ENCODE measurements at regions not wholly inside any gene's neighbourhood (a gene's known extent, or its start where the extent isn't known, plus 50 kb on each side); places are given as distances from the start of the nearest gene placed in this dataset.
"Not testable (repeated sequence)": the region's sequence is repeated elsewhere in the genome, so short reads cannot be mapped to it uniquely, and the experiment has no call there.

GRCh38 chr16:5801396-5801795 lies 703.8 kb upstream of the EEF2KMT start:
- DNase-seq, result no peak

- DNase-seq, result no peak
Observed at GRCh38 chr16:5793556-5793955, 696.0 kb upstream of the EEF2KMT start.

- DNase-seq, result no peak
Observed at GRCh38 chr16:5791011-5791657, 693.5 kb upstream of the EEF2KMT start.

GRCh38 chr16:5790512-5790911 lies 692.9 kb upstream of the EEF2KMT start:
- no peak for DNase-seq

GRCh38 chr16:5789033-5789432 lies 691.4 kb upstream of the EEF2KMT start:
- DNase-seq, result no peak

- DNase-seq, result no peak
Observed at GRCh38 chr16:5781436-5781835, 683.8 kb upstream of the EEF2KMT start.

- no peak for DNase-seq
Observed at GRCh38 chr16:5776876-5777275, 679.3 kb upstream of the EEF2KMT start.

GRCh38 chr16:5775916-5776315 lies 678.3 kb upstream of the EEF2KMT start:
- no peak for DNase-seq

GRCh38 chr16:5770118-5770517 lies 672.5 kb upstream of the EEF2KMT start:
- DNase-seq, result no peak

GRCh38 chr16:5769513-5769912 lies 671.9 kb upstream of the EEF2KMT start:
- no peak for DNase-seq

GRCh38 chr16:5768445-5768844 lies 670.9 kb upstream of the EEF2KMT start:
- DNase-seq, result no peak

- no peak for DNase-seq
Observed at GRCh38 chr16:5763176-5763575, 665.6 kb upstream of the EEF2KMT start.

- no peak for DNase-seq
Observed at GRCh38 chr16:5762362-5762761, 664.8 kb upstream of the EEF2KMT start.

GRCh38 chr16:5761592-5761991 lies 664.0 kb upstream of the EEF2KMT start:
- no peak for DNase-seq

GRCh38 chr16:5758281-5758680 lies 660.7 kb upstream of the EEF2KMT start:
- DNase-seq, result no peak

- no peak for DNase-seq
Observed at GRCh38 chr16:5756969-5757368, 659.4 kb upstream of the EEF2KMT start.

- DNase-seq, result no peak
Observed at GRCh38 chr16:5753381-5753780, 655.8 kb upstream of the EEF2KMT start.

- DNase-seq, result no peak
Observed at GRCh38 chr16:5751216-5751615, 653.6 kb upstream of the EEF2KMT start.

GRCh38 chr16:5750439-5750838 lies 652.8 kb upstream of the EEF2KMT start:
- DNase-seq, result not testable (repeated sequence)

- peak; percentile 1 for DNase-seq
Observed at GRCh38 chr16:5738586-5738985, 641.0 kb upstream of the EEF2KMT start.

- DNase-seq, result no peak
Observed at GRCh38 chr16:5736209-5736930, 638.8 kb upstream of the EEF2KMT start.

- DNase-seq, result no peak
Observed at GRCh38 chr16:5735444-5735843, 637.8 kb upstream of the EEF2KMT start.

- DNase-seq, result no peak
Observed at GRCh38 chr16:5730783-5731182, 633.2 kb upstream of the EEF2KMT start.

GRCh38 chr16:5722116-5722619 lies 624.6 kb upstream of the EEF2KMT start:
- DNase-seq, result no peak
